Lower lobe of right lung (tissue), 2 donors: ENCODE measurements at regions not wholly inside any gene's neighbourhood (a gene's known extent, or its start where the extent isn't known, plus 50 kb on each side); places are given as distances from the start of the nearest gene placed in this dataset.

Experiments
- ATAC-seq, 2 donors: fragments of 200-7000 bp; cut with Tn5 transposase; one replicate each; pipeline ENCODE4 v1.9.1; 2020 to 2022; ENCODE audit warnings: mild to moderate bottlenecking in 2 of 2, moderate library complexity in 2 of 2
- DNase-seq: peaks from one replicate; pipeline ENCODE4 v3.0.0-alpha.2; 2020
- H3K27ac ChIP-seq: fragments of 200-600 bp; one replicate; pipeline ENCODE4 v1.8.0; 2022
- H3K27me3 ChIP-seq: fragments of 200-600 bp; one replicate; pipeline ENCODE4 v1.8.0; 2022; ENCODE audit warnings: low read depth
- H3K36me3 ChIP-seq: fragments of 200-600 bp; one replicate; pipeline ENCODE4 v1.8.0; 2022; ENCODE audit warnings: mild to moderate bottlenecking
- H3K4me1 ChIP-seq: fragments of 200-600 bp; one replicate; pipeline ENCODE4 v1.8.0; 2022
- H3K4me3 ChIP-seq: fragments of 200-600 bp; one replicate; pipeline ENCODE4 v1.8.0; 2022; ENCODE audit warnings: mild to moderate bottlenecking
- H3K9me3 ChIP-seq: fragments of 200-600 bp; one replicate; pipeline ENCODE4 v1.8.0; 2022
- intact Hi-C: fragments of 100-400 bp; cut with DNase I; formaldehyde crosslinking; loops from one replicate; pipeline ENCODE4 v1.11.0; 2022
- TF ChIP-seq, protein P1 (sequence below): fragments of 200-600 bp; IDR thresholded peaks from one replicate; pipeline ENCODE4 v1.8.0; 2022; ENCODE audit warnings: antibody characterized with exemption, mild to moderate bottlenecking
- donor health status: DM: no; HTN: yes; CAD: no; lungs with severe emphysema.

DNA sequence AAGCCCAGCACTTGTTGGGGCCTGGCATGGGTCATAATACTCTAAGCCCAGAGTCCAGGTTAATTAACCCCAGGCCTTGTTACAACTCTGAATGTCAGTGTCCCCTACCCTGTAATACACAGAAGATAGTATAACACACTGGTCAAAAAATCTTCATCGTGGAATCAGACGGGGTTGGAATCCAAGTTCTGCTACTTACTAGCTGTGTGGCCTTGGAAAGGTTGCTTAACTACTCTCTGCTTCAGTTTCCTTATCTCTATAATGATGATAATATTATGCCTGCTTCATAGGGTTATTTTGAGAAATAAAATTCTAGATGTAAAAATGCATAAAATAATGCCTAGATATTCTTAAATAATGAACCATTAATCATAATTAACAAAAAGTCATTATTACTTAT is 77.8 kb upstream of the CTTNBP2NL start:
- Histone ChIP-seq H3K27ac (no peak overlapping the region), H3K4me3 (no peak overlapping the region)
- no peak for ATAC-seq

DNA sequence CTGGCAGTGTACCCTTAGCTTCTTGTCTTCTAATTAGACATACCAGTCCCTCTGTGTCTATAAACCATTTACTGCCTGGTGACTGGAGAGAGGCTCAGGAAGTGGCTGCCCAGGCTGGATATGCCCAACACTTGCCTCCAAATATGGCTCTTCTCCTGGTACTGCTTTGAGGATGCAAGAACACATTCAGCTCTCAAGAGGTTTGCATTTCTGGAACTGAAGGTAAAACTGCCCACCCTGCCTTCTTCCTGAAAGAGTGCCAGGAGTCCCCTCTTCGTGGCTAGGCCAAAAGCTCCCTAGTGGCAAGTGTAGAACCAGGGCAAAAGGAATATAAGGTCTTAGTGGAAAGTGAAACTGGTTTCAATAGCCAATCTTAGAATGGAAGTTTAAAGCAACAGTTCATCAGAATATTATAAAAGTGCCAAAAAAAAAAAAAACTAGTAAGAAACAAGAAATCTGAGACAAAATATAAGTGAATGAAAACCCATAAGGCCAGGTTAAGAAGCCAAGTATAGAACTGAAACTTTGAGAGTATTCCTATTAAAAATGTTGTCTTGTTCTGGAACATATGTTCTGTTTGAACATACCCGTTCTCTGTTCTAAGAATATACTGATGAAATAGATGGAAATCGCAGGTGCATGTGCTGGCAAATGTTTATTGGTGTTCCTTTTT is 77.2 kb upstream of the CTTNBP2NL start:
- DNase-seq (no peak), ATAC-seq (no peak)
- H3K4me3 ChIP-seq = no peak overlapping the region
- H3K27me3 ChIP-seq = no peaks in the 10 kb centered on the region
- TF ChIP-seq, protein P1, sequence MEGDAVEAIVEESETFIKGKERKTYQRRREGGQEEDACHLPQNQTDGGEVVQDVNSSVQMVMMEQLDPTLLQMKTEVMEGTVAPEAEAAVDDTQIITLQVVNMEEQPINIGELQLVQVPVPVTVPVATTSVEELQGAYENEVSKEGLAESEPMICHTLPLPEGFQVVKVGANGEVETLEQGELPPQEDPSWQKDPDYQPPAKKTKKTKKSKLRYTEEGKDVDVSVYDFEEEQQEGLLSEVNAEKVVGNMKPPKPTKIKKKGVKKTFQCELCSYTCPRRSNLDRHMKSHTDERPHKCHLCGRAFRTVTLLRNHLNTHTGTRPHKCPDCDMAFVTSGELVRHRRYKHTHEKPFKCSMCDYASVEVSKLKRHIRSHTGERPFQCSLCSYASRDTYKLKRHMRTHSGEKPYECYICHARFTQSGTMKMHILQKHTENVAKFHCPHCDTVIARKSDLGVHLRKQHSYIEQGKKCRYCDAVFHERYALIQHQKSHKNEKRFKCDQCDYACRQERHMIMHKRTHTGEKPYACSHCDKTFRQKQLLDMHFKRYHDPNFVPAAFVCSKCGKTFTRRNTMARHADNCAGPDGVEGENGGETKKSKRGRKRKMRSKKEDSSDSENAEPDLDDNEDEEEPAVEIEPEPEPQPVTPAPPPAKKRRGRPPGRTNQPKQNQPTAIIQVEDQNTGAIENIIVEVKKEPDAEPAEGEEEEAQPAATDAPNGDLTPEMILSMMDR = no peak
- no peaks in the 10 kb centered on the region for H3K36me3 ChIP-seq
- no peaks in the 10 kb centered on the region for H3K9me3 ChIP-seq
- peaks cover 31% of the 10 kb centered on the region for H3K4me1 ChIP-seq
- H3K27ac ChIP-seq = no peak overlapping the region
- intact Hi-C loops = no loop called here

More for the DNA sequence above, 77.8 kb upstream of the CTTNBP2NL start:
- H3K9me3 ChIP-seq = no peaks in the 10 kb centered on the region
- no peak for DNase-seq
- no peaks in the 10 kb centered on the region for H3K36me3 ChIP-seq
- intact Hi-C loops = no loop called here
- H3K4me1 ChIP-seq = peaks cover 31% of the 10 kb centered on the region
- TF ChIP-seq, protein P1 = no peak
- no peaks in the 10 kb centered on the region for H3K27me3 ChIP-seq

DNA sequence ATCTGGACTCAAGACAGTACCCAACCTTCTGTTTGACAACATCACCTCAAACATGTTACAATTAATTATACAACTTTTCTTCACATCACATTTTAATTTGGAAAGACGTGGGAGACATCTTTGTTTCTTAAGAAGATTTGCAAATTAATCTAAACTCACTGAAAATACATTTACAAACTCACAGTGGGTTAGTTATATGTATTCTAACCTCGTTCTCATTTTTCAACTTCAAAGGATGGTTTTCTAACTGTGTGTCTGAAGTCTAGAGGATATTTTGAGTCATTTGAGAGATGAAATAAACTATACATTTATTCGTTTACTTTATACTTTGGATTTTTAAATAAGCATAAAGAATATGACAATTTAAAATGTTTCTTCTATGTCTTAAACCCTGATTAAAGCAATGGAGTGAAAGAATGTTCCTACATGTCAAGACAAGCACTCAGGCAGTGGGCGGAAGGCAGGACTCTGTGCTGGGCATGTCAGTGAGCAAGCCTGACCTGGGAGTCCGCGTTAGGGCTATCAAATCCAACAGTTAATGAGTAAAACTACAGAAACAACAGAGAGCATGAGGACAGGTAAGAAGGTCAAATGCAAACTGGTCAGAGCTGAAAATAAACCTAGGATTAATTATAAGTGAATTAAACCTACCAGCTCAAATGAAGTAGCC is 76.5 kb upstream of the CTTNBP2NL start:
- Histone ChIP-seq H3K36me3 (no peaks in the 10 kb centered on the region), H3K27ac (no peak overlapping the region), H3K27me3 (no peaks in the 10 kb centered on the region), H3K9me3 (no peaks in the 10 kb centered on the region), H3K4me1 (peaks cover 31% of the 10 kb centered on the region), H3K4me3 (no peak overlapping the region)
- ATAC-seq (no peak), DNase-seq (no peak)
- intact Hi-C loops = no loop called here
- TF ChIP-seq, protein P1 = no peak

DNA sequence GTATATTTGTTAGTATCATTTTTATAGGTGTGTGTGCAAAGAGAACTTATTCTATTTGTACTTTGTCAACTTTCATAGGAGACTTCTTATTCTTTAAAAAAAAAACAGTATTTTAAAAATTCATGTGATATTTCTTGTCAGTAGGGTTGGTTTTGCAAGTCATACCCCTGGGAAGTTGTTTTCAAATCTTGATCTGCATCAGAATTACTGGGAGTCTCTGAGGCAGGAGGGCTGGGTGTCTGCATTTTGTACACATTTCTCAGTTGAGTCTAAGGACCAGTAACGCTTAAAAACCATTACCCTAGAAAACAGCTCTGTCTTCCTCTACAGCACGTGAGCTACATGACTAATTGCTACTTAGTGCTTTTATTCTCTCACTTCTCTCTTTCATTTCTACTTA is 76.0 kb upstream of the CTTNBP2NL start:
- ATAC-seq (no peak), DNase-seq (no peak)
- Histone ChIP-seq H3K36me3 (no peaks in the 10 kb centered on the region), H3K4me3 (no peak overlapping the region), H3K4me1 (peaks cover 31% of the 10 kb centered on the region), H3K9me3 (no peaks in the 10 kb centered on the region), H3K27ac (no peak overlapping the region), H3K27me3 (no peaks in the 10 kb centered on the region)
- intact Hi-C loops = no loop called here
- TF ChIP-seq, protein P1 = no peak

GRCh38 chr1:112322018-112322417 is 74.0 kb upstream of the CTTNBP2NL start:
- Histone ChIP-seq H3K36me3 (no peaks in the 10 kb centered on the region), H3K27me3 (no peaks in the 10 kb centered on the region), H3K27ac (no peak overlapping the region), H3K4me1 (peaks cover 17% of the 10 kb centered on the region), H3K9me3 (no peaks in the 10 kb centered on the region), H3K4me3 (no peak overlapping the region)
- TF ChIP-seq, protein P1 = no peak
- ATAC-seq = no peak
- no peak for DNase-seq
- intact Hi-C loops = no loop called here
